BJ (cell line): ENCODE measurements at regions not wholly inside any gene's neighbourhood (a gene's known extent, or its start where the extent isn't known, plus 50 kb on each side); places are given as distances from the start of the nearest gene placed in this dataset.
"Not testable (repeated sequence)": the region's sequence is repeated elsewhere in the genome, so short reads cannot be mapped to it uniquely, and the experiment has no call there.

Source experiments
- CTCF ChIA-PET: fragments of 350-600 bp; formaldehyde crosslinking; extraction: SDS; loops from one replicate; lab custom pipeline; 2021; ENCODE audit warnings: antibody characterized with exemption, inconsistent platforms; lab: Yijun Ruan, JAX
- POLR2A ChIA-PET: fragments of 300-600 bp; sonication (Branson Sonifier 250); formaldehyde crosslinking; extraction: SDS; loops from one replicate; lab custom pipeline; 2021; ENCODE audit warnings: antibody characterized with exemption; lab: Charles Lee
- DNase-seq: peaks from one replicate; pipeline ENCODE4 v3.0.0-alpha.2; 2011; ENCODE audit warnings: low read depth
- H3K27me3 ChIP-seq: 2 replicates; pipeline ENCODE4 v1.6.0; 2011; ENCODE audit warnings: low read length; ENCODE audit not compliant: control insufficient read depth, insufficient read depth
- H3K36me3 ChIP-seq: 2 replicates; pipeline ENCODE4 v1.5.1; 2011; ENCODE audit warnings: low read length; ENCODE audit not compliant: control insufficient read depth, insufficient read depth
- H3K4me3 ChIP-seq: 2 replicates; pipeline ENCODE4 v1.5.1; 2011; ENCODE audit warnings: low read depth, mild to moderate bottlenecking, control low read depth, low read length
- TF ChIP-seq, protein P1 (sequence below): IDR thresholded peaks from 2 replicates; pipeline ENCODE4 v1.5.1; 2011; ENCODE audit warnings: low read depth, mild to moderate bottlenecking, control low read depth, inconsistent platforms, low read length, moderate library complexity; ENCODE audit not compliant: insufficient read depth

DNA sequence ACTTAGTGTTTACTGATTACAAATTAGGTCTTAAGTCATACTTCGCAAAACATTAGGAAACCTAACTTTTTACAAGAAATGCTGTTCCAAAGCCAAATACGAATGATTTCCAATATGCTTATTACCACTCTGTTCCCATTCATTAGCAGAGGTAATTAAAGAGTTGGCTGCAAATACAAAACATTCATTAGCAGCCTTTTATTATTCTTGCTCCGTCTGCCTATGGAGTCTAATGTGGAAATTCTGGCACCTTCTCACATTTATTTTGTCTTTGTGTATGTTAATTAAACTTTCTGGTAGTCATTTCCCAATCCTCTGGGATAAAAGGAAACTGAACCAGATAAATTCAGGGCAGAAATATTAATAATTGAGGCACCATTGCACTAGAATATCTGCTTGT is 689.0 kb downstream of the PLOD2 start:
- POLR2A ChIA-PET, result no interaction called here
- CTCF ChIA-PET, result no interaction called here
- H3K36me3 ChIP-seq, result no peaks in the 10 kb centered on the region
- no peaks in the 10 kb centered on the region for H3K27me3 ChIP-seq
- TF ChIP-seq, protein P1, sequence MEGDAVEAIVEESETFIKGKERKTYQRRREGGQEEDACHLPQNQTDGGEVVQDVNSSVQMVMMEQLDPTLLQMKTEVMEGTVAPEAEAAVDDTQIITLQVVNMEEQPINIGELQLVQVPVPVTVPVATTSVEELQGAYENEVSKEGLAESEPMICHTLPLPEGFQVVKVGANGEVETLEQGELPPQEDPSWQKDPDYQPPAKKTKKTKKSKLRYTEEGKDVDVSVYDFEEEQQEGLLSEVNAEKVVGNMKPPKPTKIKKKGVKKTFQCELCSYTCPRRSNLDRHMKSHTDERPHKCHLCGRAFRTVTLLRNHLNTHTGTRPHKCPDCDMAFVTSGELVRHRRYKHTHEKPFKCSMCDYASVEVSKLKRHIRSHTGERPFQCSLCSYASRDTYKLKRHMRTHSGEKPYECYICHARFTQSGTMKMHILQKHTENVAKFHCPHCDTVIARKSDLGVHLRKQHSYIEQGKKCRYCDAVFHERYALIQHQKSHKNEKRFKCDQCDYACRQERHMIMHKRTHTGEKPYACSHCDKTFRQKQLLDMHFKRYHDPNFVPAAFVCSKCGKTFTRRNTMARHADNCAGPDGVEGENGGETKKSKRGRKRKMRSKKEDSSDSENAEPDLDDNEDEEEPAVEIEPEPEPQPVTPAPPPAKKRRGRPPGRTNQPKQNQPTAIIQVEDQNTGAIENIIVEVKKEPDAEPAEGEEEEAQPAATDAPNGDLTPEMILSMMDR, result no peak
- DNase-seq, result no peak
- H3K4me3 ChIP-seq, result no peak overlapping the region

DNA sequence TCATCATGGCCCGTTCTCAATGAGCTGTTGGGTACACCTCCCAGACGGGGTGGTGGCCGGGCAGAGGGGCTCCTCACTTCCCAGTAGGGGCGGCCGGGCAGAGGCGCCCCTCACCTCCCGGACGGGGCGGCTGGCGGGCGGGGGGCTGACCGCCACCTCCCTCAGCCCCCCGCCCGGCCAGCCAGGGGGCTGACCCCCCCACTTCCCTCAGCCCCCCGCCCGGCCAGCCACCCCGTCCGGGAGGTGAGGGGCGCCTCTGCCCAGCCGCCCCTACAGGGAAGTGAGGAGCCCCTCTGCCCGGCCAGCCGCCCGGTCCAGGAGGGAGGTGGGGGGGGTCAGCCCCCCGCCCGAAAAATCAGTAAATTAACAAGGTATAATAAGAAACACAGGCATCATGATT is 678.2 kb downstream of the PLOD2 start:
- DNase-seq, H3K27me3 ChIP-seq, CTCF ChIA-PET, POLR2A ChIA-PET, H3K36me3 ChIP-seq, H3K4me3 ChIP-seq: not testable (repeated sequence)

DNA sequence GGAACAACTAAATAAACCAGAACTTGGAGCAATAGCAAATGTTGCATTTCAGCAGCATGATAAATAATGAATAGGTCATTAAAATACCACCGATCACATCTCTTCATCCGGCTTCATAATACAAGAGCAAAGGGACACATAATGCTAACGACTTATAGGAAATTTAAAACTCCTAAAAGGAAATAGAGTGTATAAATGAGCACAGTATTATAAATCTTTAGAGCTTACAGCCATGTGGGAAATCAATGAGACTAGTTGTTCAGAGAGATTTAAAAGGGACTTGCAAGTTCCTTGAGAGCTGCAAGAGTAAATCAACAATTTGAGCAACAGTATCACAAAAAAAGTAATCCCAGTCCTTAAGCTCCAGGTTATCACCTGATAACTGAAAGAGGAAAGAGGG is 677.0 kb downstream of the PLOD2 start:
- no peak for DNase-seq
- no peaks in the 10 kb centered on the region for H3K27me3 ChIP-seq
- POLR2A ChIA-PET, result no interaction called here
- no peak overlapping the region for H3K4me3 ChIP-seq
- CTCF ChIA-PET, result no interaction called here
- TF ChIP-seq, protein P1, result no peak
- no peaks in the 10 kb centered on the region for H3K36me3 ChIP-seq

DNA sequence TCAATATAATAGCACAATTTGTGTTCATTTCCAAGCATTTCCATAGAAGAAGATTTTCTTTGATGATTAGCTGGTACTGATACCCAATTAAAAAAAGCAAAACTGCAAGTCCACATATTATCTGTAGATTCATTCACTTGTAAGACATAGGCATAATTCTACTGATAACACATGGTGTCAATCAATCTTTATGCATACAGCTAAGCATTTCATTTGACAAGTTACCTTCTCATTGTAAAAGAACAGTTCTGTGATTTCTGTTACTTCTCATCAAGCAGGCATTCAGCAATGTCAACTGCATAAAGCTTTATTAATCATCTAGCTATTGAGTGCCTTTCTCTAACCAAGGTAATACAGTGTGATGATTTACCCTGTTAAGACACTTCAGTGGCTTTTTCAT is 672.0 kb downstream of the PLOD2 start:
- DNase-seq, result no peak
- POLR2A ChIA-PET, result no interaction called here
- Histone ChIP-seq H3K27me3 (no peaks in the 10 kb centered on the region), H3K4me3 (no peak overlapping the region), H3K36me3 (no peaks in the 10 kb centered on the region)
- TF ChIP-seq, protein P1, result no peak
- CTCF ChIA-PET, result no interaction called here

DNA sequence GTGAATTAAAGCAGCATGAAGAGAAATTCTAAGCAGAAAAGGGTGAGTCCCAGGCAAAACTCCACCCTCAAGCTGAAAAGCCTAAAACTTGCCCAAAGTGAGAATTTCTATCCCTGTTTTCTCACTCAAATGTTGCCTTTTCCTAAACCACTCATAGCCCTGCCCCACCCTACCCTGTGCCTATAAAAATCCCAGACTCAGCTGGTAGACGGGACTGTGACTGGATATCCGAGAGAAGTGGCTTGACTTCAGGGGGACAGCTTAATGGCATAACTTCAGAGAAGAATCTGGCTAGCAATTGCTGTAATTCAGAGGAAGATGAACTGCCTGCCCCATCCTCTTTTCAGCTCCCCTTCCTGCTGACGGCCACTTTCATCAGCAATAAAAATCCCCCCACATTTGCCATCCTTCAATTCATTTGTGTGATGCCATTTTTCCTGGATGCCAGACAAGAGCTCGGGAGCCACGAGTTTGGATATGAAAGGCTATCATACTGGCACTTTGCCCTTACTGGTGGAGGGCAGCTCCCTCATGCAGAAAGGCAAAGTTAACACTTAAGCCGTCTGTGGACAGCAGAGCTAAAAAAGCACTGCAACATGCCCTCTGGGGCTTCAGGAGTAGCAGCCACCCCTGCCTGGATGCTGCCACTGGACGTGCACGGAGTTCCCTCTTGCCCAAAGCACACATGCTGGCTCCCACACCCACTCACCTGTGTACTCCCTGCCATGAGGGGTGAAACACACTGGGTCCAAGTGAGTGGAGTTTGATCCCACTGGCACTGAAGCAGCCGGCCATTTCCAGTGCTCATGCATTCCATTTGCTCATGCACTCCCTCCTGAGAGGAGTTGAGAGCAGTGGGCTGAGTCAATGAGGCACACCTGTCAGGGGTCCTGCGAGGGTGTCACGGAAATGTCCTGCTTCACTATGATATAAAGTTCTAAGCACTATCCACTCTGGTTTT is 670.6 kb downstream of the PLOD2 start:
- Histone ChIP-seq H3K4me3 (no peak overlapping the region), H3K27me3 (no peaks in the 10 kb centered on the region), H3K36me3 (no peaks in the 10 kb centered on the region)
- DNase-seq, result no peak
- CTCF ChIA-PET, result no interaction called here
- TF ChIP-seq, protein P1, result no peak
- POLR2A ChIA-PET, result no interaction called here
